GM12873 (cell line): ENCODE measurements at regions not wholly inside any gene's neighbourhood (a gene's known extent, or its start where the extent isn't known, plus 50 kb on each side); places are given as distances from the start of the nearest gene placed in this dataset.

Source experiments
- TF ChIP-seq, protein P1 (sequence below): IDR thresholded peaks from 2 replicates; pipeline ENCODE4 v1.5.1; 2012; ENCODE audit warnings: low read depth, mild to moderate bottlenecking, moderate library complexity, low read length, control low read depth; ENCODE audit not compliant: insufficient read depth; ENCODE audit errors: missing control alignments

DNA sequence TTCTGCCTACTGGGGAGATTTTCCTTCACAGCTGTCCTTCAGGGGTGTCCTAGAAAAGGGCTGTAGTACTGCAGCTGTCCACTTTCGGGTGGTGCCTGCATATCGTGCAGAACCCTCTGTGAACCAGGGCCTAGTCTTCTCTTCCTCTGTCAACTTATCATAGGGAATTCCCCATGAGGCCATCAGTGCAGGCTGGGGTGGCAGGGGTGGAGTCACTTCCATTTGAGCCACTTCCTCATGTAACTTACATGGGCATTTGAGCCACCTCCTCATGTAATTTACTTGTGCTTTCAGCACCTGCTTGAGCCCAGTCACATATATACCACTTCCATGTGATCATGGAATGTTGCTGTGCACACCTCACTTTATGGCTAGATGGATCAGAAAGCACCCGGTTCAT lies 742.0 kb upstream of the RGMB start:
- TF ChIP-seq, protein P1, sequence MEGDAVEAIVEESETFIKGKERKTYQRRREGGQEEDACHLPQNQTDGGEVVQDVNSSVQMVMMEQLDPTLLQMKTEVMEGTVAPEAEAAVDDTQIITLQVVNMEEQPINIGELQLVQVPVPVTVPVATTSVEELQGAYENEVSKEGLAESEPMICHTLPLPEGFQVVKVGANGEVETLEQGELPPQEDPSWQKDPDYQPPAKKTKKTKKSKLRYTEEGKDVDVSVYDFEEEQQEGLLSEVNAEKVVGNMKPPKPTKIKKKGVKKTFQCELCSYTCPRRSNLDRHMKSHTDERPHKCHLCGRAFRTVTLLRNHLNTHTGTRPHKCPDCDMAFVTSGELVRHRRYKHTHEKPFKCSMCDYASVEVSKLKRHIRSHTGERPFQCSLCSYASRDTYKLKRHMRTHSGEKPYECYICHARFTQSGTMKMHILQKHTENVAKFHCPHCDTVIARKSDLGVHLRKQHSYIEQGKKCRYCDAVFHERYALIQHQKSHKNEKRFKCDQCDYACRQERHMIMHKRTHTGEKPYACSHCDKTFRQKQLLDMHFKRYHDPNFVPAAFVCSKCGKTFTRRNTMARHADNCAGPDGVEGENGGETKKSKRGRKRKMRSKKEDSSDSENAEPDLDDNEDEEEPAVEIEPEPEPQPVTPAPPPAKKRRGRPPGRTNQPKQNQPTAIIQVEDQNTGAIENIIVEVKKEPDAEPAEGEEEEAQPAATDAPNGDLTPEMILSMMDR: no peak

DNA sequence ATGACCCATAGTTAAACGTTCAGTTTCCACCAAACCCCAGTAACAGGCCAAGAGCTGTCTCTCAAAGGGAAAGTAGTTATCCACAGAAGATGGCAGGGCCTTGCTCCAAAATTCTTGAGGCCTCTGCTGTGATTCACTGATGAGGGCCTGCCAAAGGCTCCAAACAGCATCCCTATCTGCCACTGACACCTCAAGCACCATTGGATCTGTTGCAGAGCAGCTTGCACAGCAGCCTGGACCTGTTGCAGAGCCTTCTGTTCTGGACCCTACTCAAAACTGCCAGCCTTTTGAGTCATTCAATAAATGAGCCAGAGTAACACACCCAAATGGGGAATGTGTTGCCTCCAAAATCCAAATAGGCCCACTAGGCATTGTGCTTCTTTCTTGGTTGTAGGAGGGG lies 741.5 kb upstream of the RGMB start:
- TF ChIP-seq, protein P1: no peak

DNA sequence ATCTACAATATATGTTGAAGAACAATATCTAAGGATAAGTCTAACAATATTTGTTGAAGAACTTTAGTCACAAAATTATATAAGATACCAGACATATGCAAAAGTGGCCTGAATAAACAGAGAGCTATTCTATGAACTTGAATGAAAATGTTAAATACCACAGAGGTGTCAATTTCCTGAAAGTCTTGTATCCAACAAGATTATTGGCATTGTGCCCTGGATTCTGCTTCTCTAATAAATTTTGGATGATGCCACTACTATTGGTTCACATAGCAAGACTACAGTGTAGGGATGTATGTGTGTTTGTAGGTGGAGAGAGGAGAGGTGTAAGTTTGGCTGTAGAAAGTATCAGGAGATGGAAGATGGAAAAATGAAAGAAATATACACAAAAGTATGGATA lies 731.8 kb upstream of the RGMB start:
- TF ChIP-seq, protein P1: no peak

DNA sequence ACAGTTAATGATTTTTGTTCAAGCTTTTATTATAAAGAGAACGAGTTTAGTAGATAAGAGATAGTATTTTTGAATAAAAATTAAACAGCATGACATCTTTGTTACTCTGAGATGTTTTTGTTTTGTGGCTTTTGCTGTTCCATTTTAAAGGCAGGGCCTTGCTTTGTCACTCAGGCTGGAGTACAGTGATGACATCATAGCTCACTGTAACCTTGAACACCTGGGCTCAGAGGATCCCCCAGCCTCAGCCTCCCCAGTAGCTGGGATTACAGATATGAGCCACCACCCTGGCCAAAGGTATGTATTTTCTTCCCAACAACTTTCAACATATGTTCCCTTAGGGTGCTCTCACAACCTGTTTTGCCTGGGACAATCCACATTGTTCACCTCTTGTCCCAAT lies 730.9 kb upstream of the RGMB start:
- TF ChIP-seq, protein P1: no peak

DNA sequence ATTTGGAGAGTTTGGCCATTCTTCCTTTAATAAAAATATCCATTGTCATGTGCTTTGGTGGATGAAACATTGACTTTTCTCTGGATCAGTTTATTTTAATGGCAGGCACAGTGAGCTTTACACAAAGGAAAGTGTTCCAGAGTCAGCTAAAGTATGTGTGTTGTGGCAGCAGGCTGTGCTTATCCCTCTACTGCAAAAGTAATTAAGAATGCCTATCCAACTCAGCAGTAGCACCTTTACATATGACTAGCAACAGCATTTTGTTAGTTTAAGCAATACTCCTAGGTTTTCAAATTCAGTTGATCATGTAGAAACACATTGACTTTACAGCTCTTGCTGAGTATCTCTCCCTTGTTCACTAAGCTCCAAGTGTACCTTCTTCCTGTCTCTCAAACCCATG lies 730.5 kb upstream of the RGMB start:
- TF ChIP-seq, protein P1: no peak

DNA sequence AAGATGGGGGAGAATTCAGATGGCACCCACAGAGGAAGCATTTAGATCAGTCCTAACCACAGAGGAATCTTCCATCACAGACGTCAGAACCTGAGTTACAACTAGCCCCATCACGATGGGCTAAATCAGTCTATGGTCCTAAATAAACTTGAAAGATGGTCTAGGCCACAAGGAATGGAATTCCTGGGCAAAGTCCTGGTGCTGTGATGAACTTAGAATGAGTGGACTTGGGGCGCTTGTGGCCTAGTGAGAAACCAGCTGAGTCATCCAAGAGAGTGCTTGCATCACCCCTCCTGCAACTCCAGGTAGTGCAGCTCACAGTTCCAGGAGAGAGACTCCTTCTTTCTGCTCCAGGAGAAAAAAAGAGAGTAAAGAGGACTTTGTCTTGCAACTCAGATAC lies 722.9 kb upstream of the RGMB start:
- TF ChIP-seq, protein P1: no peak

DNA sequence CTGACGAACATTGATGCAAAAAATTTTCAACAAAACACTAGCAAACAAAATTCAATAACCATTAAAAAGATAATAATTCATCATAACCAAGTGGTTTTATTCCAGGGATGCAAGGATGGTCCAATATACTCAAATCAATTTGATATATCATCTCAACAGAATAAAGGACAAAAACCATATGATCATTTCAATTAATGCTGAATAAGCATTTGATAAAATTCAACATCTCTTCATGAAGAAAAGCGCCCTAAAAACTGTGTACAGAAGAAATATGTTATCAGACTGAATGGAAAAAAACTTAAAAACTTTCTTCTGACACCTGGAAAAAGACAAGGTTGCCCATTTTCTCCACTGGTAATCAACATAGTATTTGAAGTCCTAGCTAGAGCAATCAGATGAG lies 720.3 kb upstream of the RGMB start:
- TF ChIP-seq, protein P1: no peak
